Thymus (tissue), 11 donors: ENCODE measurements at regions not wholly inside any gene's neighbourhood (a gene's known extent, or its start where the extent isn't known, plus 50 kb on each side); places are given as distances from the start of the nearest gene placed in this dataset.

ENCODE experiments used
- DNase-seq, 9 donors: peaks; one replicate each; pipeline ENCODE4 v3.0.0-alpha.2; 2013; ENCODE audit warnings: low spot score in 9 of 9, low read depth in 6 of 9, missing footprints in 1 of 9
- H3K27ac ChIP-seq, 2 donors: one replicate each; pipeline ENCODE4 v1.5.1; 2013; ENCODE audit warnings: control low read depth in 1 of 2, low read depth in 1 of 2, low read length in 1 of 2, mild to moderate bottlenecking in 1 of 2, moderate library complexity in 1 of 2
- H3K27me3 ChIP-seq, 2 donors: one replicate each; pipeline ENCODE4 v1.5.1; 2013; ENCODE audit warnings: low read length in 1 of 2; ENCODE audit not compliant: control insufficient read depth in 2 of 2, insufficient read depth in 1 of 2
- H3K36me3 ChIP-seq, 2 donors: one replicate each; pipeline ENCODE4 v1.5.1; 2013; ENCODE audit warnings: low read length in 1 of 2, mild to moderate bottlenecking in 1 of 2, moderate library complexity in 1 of 2; ENCODE audit not compliant: control insufficient read depth in 2 of 2, insufficient read depth in 2 of 2
- H3K4me1 ChIP-seq, 2 donors: one replicate each; pipeline ENCODE4 v1.5.1; 2013; ENCODE audit warnings: low read length in 2 of 2; ENCODE audit not compliant: control insufficient read depth in 2 of 2, insufficient read depth in 2 of 2
- H3K4me3 ChIP-seq, 2 donors: one replicate each; pipeline ENCODE4 v1.5.1; 2013; ENCODE audit warnings: low read length in 2 of 2, control low read depth in 1 of 2, mild to moderate bottlenecking in 1 of 2
- H3K9me3 ChIP-seq, 2 donors: one replicate each; pipeline ENCODE4 v1.5.1; 2013; ENCODE audit warnings: low read length in 1 of 2, mild to moderate bottlenecking in 1 of 2; ENCODE audit not compliant: control insufficient read depth in 2 of 2, insufficient read depth in 1 of 2
- WGBS: extraction: QIAGEN DNeasy Blood & Tissue Kit; methylation state at CpG from one replicate; pipeline ENCODE4 v1.1.7; 2013; 5-methylcytosine and 5-hydroxymethylcytosine counted together
- donor health status: healthy.

DNA sequence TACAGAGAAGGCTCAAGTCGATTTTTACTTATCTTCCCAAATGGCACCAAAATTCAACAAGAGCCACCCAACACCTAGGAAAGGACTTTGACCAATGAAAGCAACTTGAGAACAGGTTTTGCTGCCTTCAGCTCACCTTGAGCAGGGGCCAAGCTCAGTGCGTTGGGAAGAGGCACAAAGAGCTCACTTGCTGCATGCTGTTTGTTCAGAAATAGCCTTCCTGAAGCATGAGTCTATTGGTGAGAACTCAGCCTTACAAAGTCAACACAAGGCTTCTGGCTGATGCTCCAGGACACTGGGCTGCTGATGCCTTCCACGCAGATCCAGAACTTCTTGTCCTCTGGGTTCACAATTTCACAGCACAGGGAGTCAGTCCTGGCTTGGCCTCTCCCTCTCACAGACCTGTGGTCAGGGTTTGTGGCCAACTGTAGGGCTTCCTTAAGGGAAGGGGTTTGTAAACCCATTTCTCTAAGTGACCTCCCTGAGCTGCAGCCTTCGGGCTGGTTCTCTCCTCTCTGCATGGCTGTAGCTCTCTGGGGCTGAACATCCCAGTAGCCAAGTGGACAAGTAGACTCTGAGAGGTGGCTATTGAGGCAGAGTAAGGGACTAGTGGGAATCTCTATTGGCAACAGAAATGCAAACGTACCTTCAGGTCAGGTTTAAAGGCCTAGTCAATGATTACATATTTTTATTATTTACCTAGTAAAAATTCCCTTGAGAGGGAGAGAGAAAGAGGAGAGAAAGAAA lies 124.7 kb upstream of the GATA6 start:
- 81% methylated on average over 5 of the region's 5 CpGs for WGBS
- no peaks in the 10 kb centered on the region for H3K36me3 ChIP-seq
- H3K27ac ChIP-seq = no peak overlapping the region
- no peak for DNase-seq
- H3K4me1 ChIP-seq = no peaks in the 10 kb centered on the region
- no peak overlapping the region for H3K4me3 ChIP-seq
- H3K27me3 ChIP-seq = no peaks in the 10 kb centered on the region
- no peaks in the 10 kb centered on the region for H3K9me3 ChIP-seq

- H3K4me3 ChIP-seq = no peak overlapping the region
- no peaks in the 10 kb centered on the region for H3K27me3 ChIP-seq
- no peaks in the 10 kb centered on the region for H3K4me1 ChIP-seq
- no peak overlapping the region for H3K27ac ChIP-seq
- no peak for DNase-seq
- 92% methylated on average over 6 of the region's 6 CpGs for WGBS
- H3K36me3 ChIP-seq = no peaks in the 10 kb centered on the region
- no peaks in the 10 kb centered on the region for H3K9me3 ChIP-seq
These were observed 124.0 kb upstream of the GATA6 start for GRCh38 chr18:22045221-22045918.

GRCh38 chr18:22046473-22046872 lies 122.9 kb upstream of the GATA6 start:
- no peak overlapping the region for H3K27ac ChIP-seq
- no peaks in the 10 kb centered on the region for H3K9me3 ChIP-seq
- no peaks in the 10 kb centered on the region for H3K27me3 ChIP-seq
- 98% methylated on average over 2 of the region's 2 CpGs for WGBS
- no peak for DNase-seq
- H3K4me3 ChIP-seq = no peak overlapping the region
- no peaks in the 10 kb centered on the region for H3K36me3 ChIP-seq
- no peaks in the 10 kb centered on the region for H3K4me1 ChIP-seq

- Histone ChIP-seq H3K4me1 (no peaks in the 10 kb centered on the region), H3K9me3 (no peaks in the 10 kb centered on the region), H3K4me3 (no peak overlapping the region), H3K36me3 (no peaks in the 10 kb centered on the region), H3K27me3 (no peaks in the 10 kb centered on the region), H3K27ac (no peak overlapping the region)
- no peak for DNase-seq
- WGBS = 93% methylated on average over 3 of the region's 3 CpGs
These were observed 121.9 kb upstream of the GATA6 start for GRCh38 chr18:22047485-22047884.

GRCh38 chr18:22048221-22048620 lies 121.2 kb upstream of the GATA6 start:
- H3K27me3 ChIP-seq = no peaks in the 10 kb centered on the region
- no peaks in the 10 kb centered on the region for H3K36me3 ChIP-seq
- no peaks in the 10 kb centered on the region for H3K9me3 ChIP-seq
- no peak for DNase-seq
- 92% methylated on average over 5 of the region's 5 CpGs for WGBS
- no peak overlapping the region for H3K27ac ChIP-seq
- no peak overlapping the region for H3K4me3 ChIP-seq
- no peaks in the 10 kb centered on the region for H3K4me1 ChIP-seq

DNA sequence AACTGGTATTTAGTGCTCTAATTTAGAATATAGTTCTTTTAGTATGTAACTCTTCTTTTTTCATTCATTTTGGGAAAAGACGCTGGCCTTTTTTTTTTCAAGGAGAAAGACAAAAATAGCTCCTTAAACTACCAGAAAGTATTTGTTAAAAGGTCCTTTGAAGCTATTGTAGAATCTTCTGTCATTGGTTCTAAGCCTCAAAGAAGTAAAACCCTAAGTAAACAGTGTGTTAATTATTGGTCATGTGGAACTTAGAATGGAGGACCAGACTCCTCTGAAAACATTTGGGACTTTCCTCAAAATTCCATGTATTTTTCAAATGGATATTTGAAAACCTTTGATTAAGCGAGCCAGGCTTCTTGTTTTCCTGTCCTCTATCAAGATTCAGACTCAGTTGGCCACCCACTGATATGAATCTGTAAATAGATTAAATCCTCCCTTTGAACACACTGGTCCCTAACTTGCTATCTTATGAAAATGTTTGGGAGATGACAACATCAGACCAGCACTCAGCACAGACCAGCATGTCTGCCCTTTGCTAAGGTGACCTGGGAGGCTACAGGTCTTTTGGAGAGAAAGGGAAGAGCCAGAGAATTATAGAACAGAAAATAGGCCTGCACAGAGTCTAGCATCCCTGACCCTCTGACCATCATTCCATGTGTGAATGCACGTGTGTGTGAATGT lies 120.3 kb upstream of the GATA6 start:
- 93% methylated on average over 3 of the region's 3 CpGs for WGBS
- Histone ChIP-seq H3K4me3 (no peak overlapping the region), H3K36me3 (no peaks in the 10 kb centered on the region), H3K27ac (no peak overlapping the region), H3K9me3 (peaks cover 0 to 3% of the 10 kb centered on the region in 2 donors), H3K4me1 (no peaks in the 10 kb centered on the region), H3K27me3 (no peaks in the 10 kb centered on the region)
- no peak for DNase-seq

DNA sequence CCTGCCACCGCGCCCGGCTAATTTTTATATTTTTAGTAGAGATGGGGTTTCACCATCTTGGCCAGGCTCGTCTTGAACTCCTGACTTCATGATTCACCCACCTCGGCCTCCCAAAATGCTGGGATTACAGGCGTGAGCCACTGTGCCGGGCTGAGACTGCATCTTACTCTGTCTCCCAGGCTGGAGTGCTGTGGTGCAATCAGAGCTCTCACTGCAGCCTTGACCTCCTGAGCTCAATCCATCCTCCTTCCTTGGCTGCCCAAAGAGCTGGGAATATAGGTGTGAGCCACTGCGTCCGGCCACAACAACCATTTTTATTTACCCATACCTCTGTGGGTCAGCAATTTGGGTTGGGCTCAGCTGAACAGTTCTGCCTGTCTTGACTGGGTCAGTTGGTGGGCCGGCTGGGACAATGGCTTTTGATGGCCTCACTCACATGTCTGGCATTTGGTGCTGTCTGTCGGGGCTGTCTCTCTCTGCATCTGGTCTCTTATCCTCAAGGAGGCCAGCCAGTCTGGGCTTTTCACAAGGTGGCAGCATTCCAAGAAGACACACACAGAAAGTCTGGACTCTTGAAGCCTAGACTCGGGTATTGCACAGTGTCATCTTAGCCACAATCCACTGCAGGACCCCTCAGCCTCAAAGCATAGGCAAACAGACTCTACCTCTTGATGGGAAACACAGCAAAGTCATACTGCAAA lies 116.8 kb upstream of the GATA6 start:
- H3K9me3 ChIP-seq = peaks cover 0 to 3% of the 10 kb centered on the region in 2 donors
- 95% methylated on average over 12 of the region's 12 CpGs for WGBS
- DNase-seq = no peak
- H3K4me3 ChIP-seq = no peak overlapping the region
- H3K27me3 ChIP-seq = no peaks in the 10 kb centered on the region
- no peaks in the 10 kb centered on the region for H3K4me1 ChIP-seq
- H3K27ac ChIP-seq = no peak overlapping the region
- no peaks in the 10 kb centered on the region for H3K36me3 ChIP-seq

DNA sequence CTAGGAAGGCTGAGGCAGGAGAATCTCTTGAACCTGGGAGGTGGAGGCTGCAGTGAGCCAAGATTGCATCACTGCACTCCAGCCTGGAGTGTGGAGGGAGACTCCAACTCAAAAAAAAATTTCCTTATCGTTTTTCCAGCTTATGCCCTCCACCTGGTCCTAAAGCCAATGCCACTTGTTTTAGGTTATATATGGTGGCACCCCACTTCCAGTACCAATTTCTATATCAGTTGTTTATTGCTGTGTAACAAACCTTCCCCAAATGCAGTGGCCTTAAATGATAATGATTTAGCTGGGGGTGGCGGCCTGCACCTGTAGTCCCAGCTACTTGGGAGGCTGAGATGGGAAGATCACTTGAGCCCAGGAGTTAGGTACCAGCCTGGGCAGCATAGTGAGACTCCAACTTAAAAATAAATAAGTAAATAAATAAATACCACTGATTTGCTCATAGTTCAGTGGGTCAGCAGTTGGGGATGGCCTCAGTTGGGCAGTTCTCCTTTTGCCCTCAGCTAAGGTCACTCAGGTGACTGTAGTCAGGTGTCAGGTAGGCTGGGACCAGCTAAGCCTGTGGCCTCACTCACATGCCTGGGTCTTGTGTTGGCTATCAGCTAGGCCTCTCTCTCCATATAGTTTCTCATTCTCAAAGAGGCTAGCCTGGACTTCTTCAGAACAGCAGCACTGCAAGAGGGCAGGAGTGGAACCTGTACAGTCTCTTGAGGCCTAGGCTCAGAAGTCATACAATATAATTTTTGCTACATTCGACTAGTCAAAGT lies 113.7 kb upstream of the GATA6 start:
- H3K9me3 ChIP-seq = peaks cover 0 to 3% of the 10 kb centered on the region in 2 donors
- no peaks in the 10 kb centered on the region for H3K36me3 ChIP-seq
- no peak overlapping the region for H3K27ac ChIP-seq
- H3K4me1 ChIP-seq = no peaks in the 10 kb centered on the region
- H3K27me3 ChIP-seq = no peaks in the 10 kb centered on the region
- H3K4me3 ChIP-seq = no peak overlapping the region
- WGBS = 94% methylated on average over 3 of the region's 3 CpGs
- no peak for DNase-seq
